Chondrocyte (in vitro differentiated cells): ENCODE measurements at regions not wholly inside any gene's neighbourhood (a gene's known extent, or its start where the extent isn't known, plus 50 kb on each side); places are given as distances from the start of the nearest gene placed in this dataset.

Source experiments
- DNase-seq: peaks from one replicate; pipeline ENCODE4 v3.0.0; 2021; ENCODE audit warnings: mixed read lengths, low spot score
- H3K27ac Mint-ChIP-seq: one replicate; pipeline ENCODE4 v1.8.0; 2021; ENCODE audit warnings: mild to moderate bottlenecking, moderate library complexity, mixed read lengths; ENCODE audit not compliant: unreplicated experiment
- H3K27me3 Mint-ChIP-seq: 2 replicates; pipeline ENCODE4 v1.8.0; 2021; ENCODE audit warnings: low read depth, mixed read lengths
- H3K36me3 Mint-ChIP-seq: 2 replicates; pipeline ENCODE4 v1.8.0; 2021; ENCODE audit warnings: low read depth, mixed read lengths
- H3K4me1 Mint-ChIP-seq: 2 replicates; pipeline ENCODE4 v1.8.0; 2021; ENCODE audit warnings: low read depth, mild to moderate bottlenecking, mixed read lengths
- H3K4me3 Mint-ChIP-seq: one replicate; pipeline ENCODE4 v1.8.0; 2021; ENCODE audit warnings: mild to moderate bottlenecking, moderate library complexity, mixed read lengths; ENCODE audit not compliant: unreplicated experiment
- H3K9me3 Mint-ChIP-seq: 2 replicates; pipeline ENCODE4 v1.8.0; 2021; ENCODE audit warnings: low read depth, mixed read lengths
- TF ChIP-seq, protein P1 (sequence below): fragments of 200-600 bp; sonication (generic); IDR thresholded peaks from 2 replicates; pipeline ENCODE4 v1.5.0; 2021; ENCODE audit warnings: antibody characterized with exemption, mild to moderate bottlenecking, moderate library complexity

DNA sequence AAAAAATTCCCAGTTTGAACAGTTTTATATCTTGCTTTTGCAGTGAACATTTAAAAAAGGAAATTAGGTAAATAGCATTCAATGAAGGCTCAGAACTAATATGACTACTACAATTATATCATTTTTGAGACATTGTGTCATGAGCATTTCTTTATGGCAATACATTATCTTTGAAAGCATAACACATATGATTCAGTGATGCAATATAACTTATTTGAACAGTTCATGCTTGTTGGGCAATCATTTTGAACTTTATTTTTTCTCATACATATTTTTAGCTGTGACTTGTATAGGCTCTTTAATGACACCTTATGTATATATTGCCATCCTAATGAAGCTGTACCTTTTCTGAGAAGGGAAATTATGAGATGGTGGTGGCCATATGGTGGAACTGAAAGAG, 828.6 kb upstream of the NR2F2 start:
- Mint-ChIP-seq H3K9me3 (no peaks in the 10 kb centered on the region), H3K4me1 (peaks cover 6% of the 10 kb centered on the region), H3K36me3 (no peaks in the 10 kb centered on the region), H3K27ac (no peak overlapping the region), H3K27me3 (no peaks in the 10 kb centered on the region), H3K4me3 (no peak overlapping the region)
- TF ChIP-seq, protein P1, sequence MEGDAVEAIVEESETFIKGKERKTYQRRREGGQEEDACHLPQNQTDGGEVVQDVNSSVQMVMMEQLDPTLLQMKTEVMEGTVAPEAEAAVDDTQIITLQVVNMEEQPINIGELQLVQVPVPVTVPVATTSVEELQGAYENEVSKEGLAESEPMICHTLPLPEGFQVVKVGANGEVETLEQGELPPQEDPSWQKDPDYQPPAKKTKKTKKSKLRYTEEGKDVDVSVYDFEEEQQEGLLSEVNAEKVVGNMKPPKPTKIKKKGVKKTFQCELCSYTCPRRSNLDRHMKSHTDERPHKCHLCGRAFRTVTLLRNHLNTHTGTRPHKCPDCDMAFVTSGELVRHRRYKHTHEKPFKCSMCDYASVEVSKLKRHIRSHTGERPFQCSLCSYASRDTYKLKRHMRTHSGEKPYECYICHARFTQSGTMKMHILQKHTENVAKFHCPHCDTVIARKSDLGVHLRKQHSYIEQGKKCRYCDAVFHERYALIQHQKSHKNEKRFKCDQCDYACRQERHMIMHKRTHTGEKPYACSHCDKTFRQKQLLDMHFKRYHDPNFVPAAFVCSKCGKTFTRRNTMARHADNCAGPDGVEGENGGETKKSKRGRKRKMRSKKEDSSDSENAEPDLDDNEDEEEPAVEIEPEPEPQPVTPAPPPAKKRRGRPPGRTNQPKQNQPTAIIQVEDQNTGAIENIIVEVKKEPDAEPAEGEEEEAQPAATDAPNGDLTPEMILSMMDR, result no peak
- no peak for DNase-seq

DNA sequence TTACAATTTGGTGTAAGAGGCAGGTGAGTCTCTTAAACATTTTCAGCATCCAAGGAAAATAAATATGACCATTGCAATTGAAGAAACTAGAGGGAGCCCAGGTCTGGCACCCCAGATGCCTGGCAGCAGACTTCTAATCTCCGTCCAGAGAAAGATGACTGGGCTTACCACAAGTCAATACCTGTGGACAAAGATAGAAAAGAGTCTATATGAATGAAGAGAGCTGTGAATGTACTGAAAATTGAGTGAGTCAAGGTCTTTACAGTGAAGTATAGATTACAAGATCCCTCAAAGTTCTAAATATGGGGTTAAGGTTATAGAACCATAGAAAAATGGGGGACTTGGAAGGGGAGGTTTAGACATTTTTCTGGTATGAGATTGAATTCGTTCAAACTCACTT, 827.4 kb upstream of the NR2F2 start:
- TF ChIP-seq, protein P1, result no peak
- Mint-ChIP-seq H3K9me3 (no peaks in the 10 kb centered on the region), H3K27me3 (no peaks in the 10 kb centered on the region), H3K36me3 (no peaks in the 10 kb centered on the region), H3K27ac (no peak overlapping the region), H3K4me1 (peaks cover 6% of the 10 kb centered on the region), H3K4me3 (no peak overlapping the region)
- DNase-seq, result no peak

DNA sequence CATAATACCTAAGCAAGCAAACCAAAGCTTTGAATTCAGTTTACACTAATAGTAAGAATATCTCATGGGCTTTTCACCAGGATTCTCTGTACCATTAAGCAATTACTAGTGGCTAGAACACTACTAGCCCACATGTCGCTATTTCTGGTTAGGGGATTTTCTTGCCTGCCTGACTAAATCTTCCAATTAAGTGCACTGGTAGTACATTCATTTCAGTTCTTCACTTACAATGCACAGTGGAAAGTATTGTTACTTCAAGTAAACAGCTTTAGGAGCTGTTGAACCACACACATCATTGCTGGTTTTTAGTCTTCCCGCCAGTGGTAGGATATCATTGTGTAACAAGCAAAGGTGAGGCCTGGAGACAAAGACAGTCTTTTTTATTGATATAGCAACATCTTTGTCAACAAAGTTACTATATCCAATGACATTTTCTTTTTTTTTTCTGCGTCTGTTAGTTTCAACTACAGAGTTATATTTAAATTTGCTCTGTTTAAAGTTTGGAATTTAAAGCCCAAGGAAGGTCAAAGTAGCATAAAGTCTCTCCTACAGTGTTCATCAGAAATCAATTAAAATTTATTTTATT, 826.8 kb upstream of the NR2F2 start:
- Mint-ChIP-seq H3K36me3 (no peaks in the 10 kb centered on the region), H3K27ac (no peak overlapping the region), H3K4me1 (peaks cover 6% of the 10 kb centered on the region), H3K9me3 (no peaks in the 10 kb centered on the region), H3K27me3 (no peaks in the 10 kb centered on the region), H3K4me3 (no peak overlapping the region)
- no peak for DNase-seq
- TF ChIP-seq, protein P1, result no peak

DNA sequence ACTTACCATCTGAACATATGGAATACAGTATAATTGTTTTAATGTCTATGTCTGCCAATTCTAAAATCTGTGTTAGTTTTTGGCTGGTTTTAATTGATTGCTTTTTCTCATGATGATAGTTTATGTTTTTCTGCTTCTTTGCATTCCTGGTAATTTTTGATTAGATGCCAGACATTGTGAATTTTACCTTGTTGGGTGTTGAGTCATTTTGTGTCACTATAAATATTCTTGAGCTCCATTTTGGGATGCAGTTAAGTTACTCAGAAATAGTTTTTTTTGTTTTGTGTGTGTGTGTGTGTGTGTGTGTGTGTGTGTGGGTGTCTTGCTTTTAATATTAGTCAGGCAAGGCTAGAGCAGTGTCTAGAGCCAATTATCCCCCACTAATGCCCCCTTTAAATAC, 818.8 kb upstream of the NR2F2 start:
- TF ChIP-seq, protein P1, result no peak
- Mint-ChIP-seq H3K27ac (no peak overlapping the region), H3K9me3 (peaks cover 4% of the 10 kb centered on the region), H3K4me3 (no peak overlapping the region), H3K4me1 (no peaks in the 10 kb centered on the region), H3K36me3 (peaks cover 1% of the 10 kb centered on the region), H3K27me3 (no peaks in the 10 kb centered on the region)
- DNase-seq, result no peak

DNA sequence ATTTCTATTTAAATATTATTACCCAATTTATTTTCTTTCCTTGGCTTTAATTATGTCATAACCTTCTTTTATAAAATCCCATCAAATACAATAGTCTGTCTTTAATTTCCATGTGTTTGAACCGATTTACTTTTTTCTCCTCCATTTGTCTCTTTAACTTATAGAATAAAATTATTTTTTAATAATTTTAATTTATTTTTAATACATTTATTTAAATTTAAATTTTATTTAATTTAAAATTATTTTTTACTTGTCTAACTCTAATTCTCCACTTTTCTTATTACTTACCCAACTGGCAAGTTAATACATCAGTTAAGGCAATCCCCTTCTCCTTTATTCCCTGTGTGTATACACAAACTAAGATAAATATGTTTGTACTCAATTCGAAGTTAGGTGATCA, 817.6 kb upstream of the NR2F2 start:
- Mint-ChIP-seq H3K27ac (no peak overlapping the region), H3K4me3 (no peak overlapping the region), H3K4me1 (no peaks in the 10 kb centered on the region)

More for the DNA sequence above, 817.6 kb upstream of the NR2F2 start:
- no peaks in the 10 kb centered on the region for H3K27me3 Mint-ChIP-seq
- TF ChIP-seq, protein P1, result no peak
- H3K36me3 Mint-ChIP-seq, result peaks cover 1% of the 10 kb centered on the region
- peaks cover 4% of the 10 kb centered on the region for H3K9me3 Mint-ChIP-seq
- no peak for DNase-seq
